OCI-LY3 (cell line): ENCODE measurements at regions not wholly inside any gene's neighbourhood (a gene's known extent, or its start where the extent isn't known, plus 50 kb on each side); places are given as distances from the start of the nearest gene placed in this dataset.

Experiments
- EZH2phosphoT487 ChIP-seq: fragments of 200-600 bp; shearing (Covaris generic); IDR thresholded peaks from 2 replicates; pipeline ENCODE4 v1.6.1; 2018; ENCODE audit warnings: antibody characterized with exemption, mixed run types, low read depth
- TF ChIP-seq, protein P1 (sequence below): fragments of 200-600, 300-600 bp; sonication (generic); IDR thresholded peaks from 2 replicates; pipeline ENCODE4 v1.5.1; 2014; ENCODE audit warnings: antibody characterized with exemption, low read length, low read depth

DNA sequence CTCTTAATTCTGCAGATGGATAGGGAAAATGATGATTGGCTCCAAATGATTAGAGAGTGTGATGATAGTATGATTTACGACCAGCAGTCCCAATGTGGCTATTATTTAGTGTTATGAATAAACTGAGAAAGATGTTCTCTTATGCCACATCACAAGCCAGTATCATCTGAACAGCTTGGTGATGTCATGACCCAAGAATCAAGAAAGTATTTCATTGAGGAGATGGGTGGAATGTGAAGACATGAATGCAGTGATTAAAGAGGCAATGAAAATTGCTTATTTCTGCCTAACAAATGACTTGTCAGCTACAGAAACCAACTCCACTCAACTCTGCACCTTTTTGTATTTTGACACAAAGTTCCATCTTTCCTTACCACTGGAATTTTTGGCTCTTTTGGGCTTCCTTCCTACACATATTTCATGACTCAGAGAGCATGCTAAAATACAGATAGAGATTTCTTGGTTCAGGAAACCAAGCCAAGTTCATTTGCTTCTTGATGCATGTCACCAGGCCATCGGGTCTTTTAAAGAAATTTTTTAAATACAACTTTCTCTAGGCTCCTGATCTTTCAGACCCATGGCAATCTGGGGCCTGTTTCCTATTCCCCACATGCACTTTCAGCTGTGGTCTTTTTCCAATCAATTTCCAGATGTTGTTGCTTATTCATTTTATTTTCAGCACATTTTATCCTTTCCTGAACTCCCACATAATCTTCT lies 174.2 kb downstream of the HHIP start:
- TF ChIP-seq, protein P1, sequence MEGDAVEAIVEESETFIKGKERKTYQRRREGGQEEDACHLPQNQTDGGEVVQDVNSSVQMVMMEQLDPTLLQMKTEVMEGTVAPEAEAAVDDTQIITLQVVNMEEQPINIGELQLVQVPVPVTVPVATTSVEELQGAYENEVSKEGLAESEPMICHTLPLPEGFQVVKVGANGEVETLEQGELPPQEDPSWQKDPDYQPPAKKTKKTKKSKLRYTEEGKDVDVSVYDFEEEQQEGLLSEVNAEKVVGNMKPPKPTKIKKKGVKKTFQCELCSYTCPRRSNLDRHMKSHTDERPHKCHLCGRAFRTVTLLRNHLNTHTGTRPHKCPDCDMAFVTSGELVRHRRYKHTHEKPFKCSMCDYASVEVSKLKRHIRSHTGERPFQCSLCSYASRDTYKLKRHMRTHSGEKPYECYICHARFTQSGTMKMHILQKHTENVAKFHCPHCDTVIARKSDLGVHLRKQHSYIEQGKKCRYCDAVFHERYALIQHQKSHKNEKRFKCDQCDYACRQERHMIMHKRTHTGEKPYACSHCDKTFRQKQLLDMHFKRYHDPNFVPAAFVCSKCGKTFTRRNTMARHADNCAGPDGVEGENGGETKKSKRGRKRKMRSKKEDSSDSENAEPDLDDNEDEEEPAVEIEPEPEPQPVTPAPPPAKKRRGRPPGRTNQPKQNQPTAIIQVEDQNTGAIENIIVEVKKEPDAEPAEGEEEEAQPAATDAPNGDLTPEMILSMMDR, result no peak
- no peak for TF ChIP-seq EZH2phosphoT487
